Sigmoid colon (tissue), 6 donors: ENCODE measurements at regions not wholly inside any gene's neighbourhood (a gene's known extent, or its start where the extent isn't known, plus 50 kb on each side); places are given as distances from the start of the nearest gene placed in this dataset.

Experiments
- DNase-seq: peaks from one replicate; pipeline ENCODE4 v3.0.0-alpha.2; 2019
- H3K27ac ChIP-seq, 4 donors: fragments of 200-600 bp; sonication (generic); one replicate each; pipeline ENCODE4 v1.5.1; 2016 to 2019; ENCODE audit warnings: mild to moderate bottlenecking in 1 of 4
- H3K27me3 ChIP-seq, 3 donors: fragments of 200-600 bp; sonication (generic); one replicate each; pipeline ENCODE4 v1.5.1; 2019; ENCODE audit warnings: mild to moderate bottlenecking in 1 of 3
- H3K36me3 ChIP-seq, 4 donors: fragments of 200-600 bp; sonication (generic); one replicate each; pipeline ENCODE4 v1.5.1; 2016 to 2019
- H3K4me1 ChIP-seq, 4 donors: fragments of 200-600 bp; sonication (generic); one replicate each; pipeline ENCODE4 v1.5.1; 2017 to 2019
- H3K4me3 ChIP-seq, 4 donors: fragments of 200-600 bp; sonication (generic); one replicate each; pipeline ENCODE4 v1.5.1; 2017 to 2019; ENCODE audit warnings: mild to moderate bottlenecking in 2 of 4, moderate library complexity in 1 of 4
- H3K9me3 ChIP-seq, 4 donors: fragments of 200-600 bp in 3 of 4; sonication (generic) in 3 of 4; one replicate each; pipeline versions ENCODE4 v1.5.1 to v1.6.1; 2013 to 2019
- CTCF ChIP-seq, 4 experiments: fragments of 450-650 bp in 3 of 4; fragments of 200-600 bp in 1 of 4; IDR thresholded peaks; one replicate each; pipeline ENCODE4 v1.5.1; 2016 to 2019; ENCODE audit warnings: antibody characterized with exemption in 4 of 4, mild to moderate bottlenecking in 3 of 4, moderate library complexity in 2 of 4
- EP300 ChIP-seq, 4 donors: sonication (generic); formaldehyde crosslinking; IDR thresholded peaks; one replicate each; pipeline ENCODE4 v1.6.1; 2017; ENCODE audit warnings: antibody characterized with exemption in 4 of 4
- POLR2A ChIP-seq, 2 donors: fragments of 450-650 bp; IDR thresholded peaks; one replicate each; pipeline ENCODE4 v1.6.1; 2016; ENCODE audit warnings: antibody characterized with exemption in 2 of 2, mild to moderate bottlenecking in 2 of 2, moderate library complexity in 2 of 2
- POLR2AphosphoS5 ChIP-seq, 4 donors: sonication (generic); formaldehyde crosslinking; IDR thresholded peaks; one replicate each; pipeline ENCODE4 v1.6.1; 2017; ENCODE audit warnings: antibody characterized with exemption in 4 of 4
- WGBS, 2 donors: extraction: QIAGEN DNeasy Blood & Tissue Kit; methylation state at CpG; one replicate each; pipeline ENCODE4 v1.1.7; 2013; 5-methylcytosine and 5-hydroxymethylcytosine counted together
- intact Hi-C: fragments of 100-400 bp; cut with DNase I; formaldehyde crosslinking; loops from one replicate; pipeline ENCODE4 v1.15.1; 2023
- donor health status: healthy with polysubstance abuse.
- donor health status: healthy.

GRCh38 chr2:240303896-240304745, 131.3 kb upstream of the GPC1 start:
- Histone ChIP-seq H3K4me3 (no peak overlapping the region), H3K27ac (no peak overlapping the region), H3K27me3 (no peaks in the 10 kb centered on the region), H3K9me3 (no peaks in the 10 kb centered on the region), H3K4me1 (no peaks in the 10 kb centered on the region), H3K36me3 (no peaks in the 10 kb centered on the region)
- 79 to 81% methylated on average over 25 of the region's 25 CpGs for WGBS, 2 donors
- DNase-seq = no peak
- intact Hi-C loops = no loop called here
- TF ChIP-seq EP300 (IDR thresholded peaks at IDR 0.05) (no peak), POLR2AphosphoS5 (IDR thresholded peaks at IDR 0.05) (no peak), CTCF (IDR thresholded peaks at IDR 0.05) (no peak), POLR2A (IDR thresholded peaks at IDR 0.05) (no peak)

- Histone ChIP-seq H3K27ac (no peak overlapping the region), H3K4me1 (no peaks in the 10 kb centered on the region), H3K36me3 (no peaks in the 10 kb centered on the region), H3K4me3 (no peak overlapping the region), H3K27me3 (no peaks in the 10 kb centered on the region), H3K9me3 (no peaks in the 10 kb centered on the region)
- no peak for DNase-seq
- intact Hi-C loops = no loop called here
- no peak for TF ChIP-seq CTCF (IDR thresholded peaks at IDR 0.05)
- TF ChIP-seq EP300 (IDR thresholded peaks at IDR 0.05) = no peak
- no peak for TF ChIP-seq POLR2A (IDR thresholded peaks at IDR 0.05)
- TF ChIP-seq POLR2AphosphoS5 (IDR thresholded peaks at IDR 0.05) = no peak
- 76 to 87% methylated on average over 12 of the region's 12 CpGs for WGBS, 2 donors
These were observed 130.7 kb upstream of the GPC1 start for GRCh38 chr2:240304746-240305161.

- Histone ChIP-seq H3K27me3 (no peaks in the 10 kb centered on the region), H3K4me1 (no peaks in the 10 kb centered on the region), H3K36me3 (no peaks in the 10 kb centered on the region), H3K27ac (no peak overlapping the region), H3K4me3 (no peak overlapping the region), H3K9me3 (no peaks in the 10 kb centered on the region)
- intact Hi-C loops = no loop called here
- WGBS, 2 donors = 39 to 70% methylated on average over 20 of the region's 20 CpGs
- DNase-seq = no peak
- TF ChIP-seq POLR2A (IDR thresholded peaks at IDR 0.05) (no peak), CTCF (IDR thresholded peaks at IDR 0.05) (no peak), POLR2AphosphoS5 (IDR thresholded peaks at IDR 0.05) (no peak), EP300 (IDR thresholded peaks at IDR 0.05) (no peak)
These were observed 130.0 kb upstream of the GPC1 start for GRCh38 chr2:240305369-240305962.

GRCh38 chr2:240306185-240306584, 129.3 kb upstream of the GPC1 start:
- 93% methylated on average over 9 of the region's 9 CpGs for WGBS, 2 donors
- H3K27me3 ChIP-seq = no peaks in the 10 kb centered on the region
- DNase-seq = no peak
- no peaks in the 10 kb centered on the region for H3K36me3 ChIP-seq
- no peak overlapping the region for H3K27ac ChIP-seq
- TF ChIP-seq POLR2A (IDR thresholded peaks at IDR 0.05) (no peak), EP300 (IDR thresholded peaks at IDR 0.05) (no peak), CTCF (IDR thresholded peaks at IDR 0.05) (no peak), POLR2AphosphoS5 (IDR thresholded peaks at IDR 0.05) (no peak)
- H3K4me3 ChIP-seq = no peak overlapping the region
- intact Hi-C loops = no loop called here
- no peaks in the 10 kb centered on the region for H3K4me1 ChIP-seq
- H3K9me3 ChIP-seq = no peaks in the 10 kb centered on the region
